Breast epithelium (tissue), 3 donors: ENCODE measurements at regions not wholly inside any gene's neighbourhood (a gene's known extent, or its start where the extent isn't known, plus 50 kb on each side); places are given as distances from the start of the nearest gene placed in this dataset.

ENCODE experiments used
- CTCF ChIP-seq, 3 donors: fragments of 450-650 bp; IDR thresholded peaks; one replicate each; pipeline ENCODE4 v1.5.1; 2016 to 2017; ENCODE audit warnings: antibody characterized with exemption in 3 of 3, mild to moderate bottlenecking in 3 of 3, moderate library complexity in 3 of 3
- POLR2A ChIP-seq: fragments of 450-650 bp; IDR thresholded peaks from one replicate; pipeline ENCODE4 v1.6.1; 2016; ENCODE audit warnings: antibody characterized with exemption, mild to moderate bottlenecking, moderate library complexity

- TF ChIP-seq CTCF (IDR thresholded peaks at IDR 0.05) (no peak), POLR2A (no peak)
Observed at GRCh38 chr9:115672477-115673316, 480.9 kb upstream of the PAPPA start.
